ENCODE measurements at regions not wholly inside any gene's neighbourhood (a gene's known extent, or its start where the extent isn't known, plus 50 kb on each side); places are given as distances from the start of the nearest gene placed in this dataset.

- Histone ChIP-seq H3K79me2 (ENCODE audit: insufficient read depth, low read length) (no peaks in the 10 kb centered on the region), H3K4me1 (ENCODE audit: insufficient read depth, low read length, severe bottlenecking) (no peaks in the 10 kb centered on the region), H3K27me3 (ENCODE audit: insufficient read depth, low read length) (no peaks in the 10 kb centered on the region), H3K9me3 (ENCODE audit: low read length) (no peaks in the 10 kb centered on the region), H4K20me1 (ENCODE audit: insufficient read depth, low read length) (no peaks in the 10 kb centered on the region), H3K4me2 (ENCODE audit: low read length) (no peak overlapping the region), H3F3A (ENCODE audit: insufficient read depth, low read length) (no peaks in the 10 kb centered on the region), H3K4me3 (ENCODE audit: low read depth, low read length, poor library complexity, severe bottlenecking) (no peak overlapping the region), H3K27ac (ENCODE audit: low read depth, low read length, poor library complexity, severe bottlenecking) (no peak overlapping the region), H2AFZ (ENCODE audit: low read length) (no peak overlapping the region), H3K9me2 (ENCODE audit: low read depth, low read length) (no peaks in the 10 kb centered on the region), H3K36me3 (ENCODE audit: insufficient read depth, low read length) (no peaks in the 10 kb centered on the region), H3K9ac (ENCODE audit: low read length) (no peak overlapping the region)
- no peak for TF ChIP-seq CTCF (IDR thresholded peaks at IDR 0.05; ENCODE audit: low read length)
- TF ChIP-seq EZH2 (IDR thresholded peaks at IDR 0.05; ENCODE audit: borderline replicate concordance, low read length) = no peak
These were observed 1045.8 kb upstream of the TENM4 start for GRCh38 chr11:80486678-80487077.

GRCh38 chr11:80477178-80477577 is 1036.3 kb upstream of the TENM4 start:
- Histone ChIP-seq H3K9ac (ENCODE audit: low read length) (no peak overlapping the region), H3K27me3 (ENCODE audit: insufficient read depth, low read length) (no peaks in the 10 kb centered on the region), H3F3A (ENCODE audit: insufficient read depth, low read length) (no peaks in the 10 kb centered on the region), H3K36me3 (ENCODE audit: insufficient read depth, low read length) (no peaks in the 10 kb centered on the region), H4K20me1 (ENCODE audit: insufficient read depth, low read length) (no peaks in the 10 kb centered on the region), H3K4me3 (ENCODE audit: low read depth, low read length, poor library complexity, severe bottlenecking) (no peak overlapping the region), H3K9me2 (ENCODE audit: low read depth, low read length) (no peaks in the 10 kb centered on the region), H3K4me2 (ENCODE audit: low read length) (no peak overlapping the region), H3K27ac (ENCODE audit: low read depth, low read length, poor library complexity, severe bottlenecking) (no peak overlapping the region), H3K9me3 (ENCODE audit: low read length) (no peaks in the 10 kb centered on the region), H3K79me2 (ENCODE audit: insufficient read depth, low read length) (no peaks in the 10 kb centered on the region), H2AFZ (ENCODE audit: low read length) (no peak overlapping the region), H3K4me1 (ENCODE audit: insufficient read depth, low read length, severe bottlenecking) (no peaks in the 10 kb centered on the region)
- TF ChIP-seq EZH2 (IDR thresholded peaks at IDR 0.05; ENCODE audit: borderline replicate concordance, low read length) (no peak), CTCF (IDR thresholded peaks at IDR 0.05; ENCODE audit: low read length) (no peak)

GRCh38 chr11:80473562-80473961 is 1032.7 kb upstream of the TENM4 start:
- Histone ChIP-seq H3K4me1 (ENCODE audit: insufficient read depth, low read length, severe bottlenecking) (no peaks in the 10 kb centered on the region), H3K4me3 (ENCODE audit: low read depth, low read length, poor library complexity, severe bottlenecking) (no peak overlapping the region), H3K27me3 (ENCODE audit: insufficient read depth, low read length) (no peaks in the 10 kb centered on the region), H4K20me1 (ENCODE audit: insufficient read depth, low read length) (no peaks in the 10 kb centered on the region), H3K9me3 (ENCODE audit: low read length) (no peaks in the 10 kb centered on the region), H2AFZ (ENCODE audit: low read length) (no peak overlapping the region), H3F3A (ENCODE audit: insufficient read depth, low read length) (no peaks in the 10 kb centered on the region), H3K79me2 (ENCODE audit: insufficient read depth, low read length) (no peaks in the 10 kb centered on the region), H3K27ac (ENCODE audit: low read depth, low read length, poor library complexity, severe bottlenecking) (no peak overlapping the region), H3K9ac (ENCODE audit: low read length) (no peak overlapping the region), H3K36me3 (ENCODE audit: insufficient read depth, low read length) (no peaks in the 10 kb centered on the region), H3K4me2 (ENCODE audit: low read length) (no peak overlapping the region), H3K9me2 (ENCODE audit: low read depth, low read length) (no peaks in the 10 kb centered on the region)
- TF ChIP-seq CTCF (IDR thresholded peaks at IDR 0.05; ENCODE audit: low read length) (no peak), EZH2 (IDR thresholded peaks at IDR 0.05; ENCODE audit: borderline replicate concordance, low read length) (no peak)

Data from OCI-LY1 (cell line).